Retinal pigment epithelial cell (primary cell): ENCODE measurements at regions not wholly inside any gene's neighbourhood (a gene's known extent, or its start where the extent isn't known, plus 50 kb on each side); places are given as distances from the start of the nearest gene placed in this dataset.

Experiments
- DNase-seq: peaks from one replicate; pipeline ENCODE4 v3.0.0-alpha.2; 2010; ENCODE audit warnings: low read depth
- H3K4me3 ChIP-seq: 2 replicates; pipeline ENCODE4 v1.5.1; 2011; ENCODE audit warnings: mild to moderate bottlenecking, low read length, control low read depth, moderate library complexity
- CTCF ChIP-seq: conservative IDR thresholded peaks from 2 replicates; pipeline ENCODE4 v1.5.1; 2011; ENCODE audit warnings: low read depth, low read length, control low read depth, inconsistent platforms

DNA sequence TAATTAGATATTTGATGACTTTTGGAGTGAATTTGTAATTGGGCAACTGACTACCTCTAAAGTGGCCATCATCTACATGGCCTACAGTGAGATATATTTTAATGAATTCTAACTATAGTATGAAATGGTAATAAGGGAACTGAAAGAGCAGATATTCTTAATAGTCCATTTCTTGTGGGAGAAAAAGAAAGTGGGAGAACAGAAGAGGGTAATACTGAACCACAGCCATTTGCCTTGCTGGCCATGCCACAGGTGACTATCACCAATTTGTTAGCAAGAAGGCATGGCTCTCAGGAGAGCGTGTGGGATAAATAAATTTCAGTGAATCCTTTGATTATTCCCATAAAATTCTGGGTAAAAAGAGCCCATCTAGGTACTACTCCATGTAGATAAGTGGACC is 1074.0 kb upstream of the MAP3K7 start:
- TF ChIP-seq CTCF: no peak
- no peak overlapping the region for H3K4me3 ChIP-seq
- DNase-seq: no peak

- DNase-seq: no peak
- no peak overlapping the region for H3K4me3 ChIP-seq
- TF ChIP-seq CTCF: no peak
Measured at GRCh38 chr6:91659891-91660290, 1073.0 kb upstream of the MAP3K7 start.

GRCh38 chr6:91654793-91655192 is 1067.9 kb upstream of the MAP3K7 start:
- no peak overlapping the region for H3K4me3 ChIP-seq
- no peak for TF ChIP-seq CTCF
- DNase-seq: no peak

- no peak for TF ChIP-seq CTCF
- no peak overlapping the region for H3K4me3 ChIP-seq
- no peak for DNase-seq
Measured at GRCh38 chr6:91654357-91654756, 1067.5 kb upstream of the MAP3K7 start.

DNA sequence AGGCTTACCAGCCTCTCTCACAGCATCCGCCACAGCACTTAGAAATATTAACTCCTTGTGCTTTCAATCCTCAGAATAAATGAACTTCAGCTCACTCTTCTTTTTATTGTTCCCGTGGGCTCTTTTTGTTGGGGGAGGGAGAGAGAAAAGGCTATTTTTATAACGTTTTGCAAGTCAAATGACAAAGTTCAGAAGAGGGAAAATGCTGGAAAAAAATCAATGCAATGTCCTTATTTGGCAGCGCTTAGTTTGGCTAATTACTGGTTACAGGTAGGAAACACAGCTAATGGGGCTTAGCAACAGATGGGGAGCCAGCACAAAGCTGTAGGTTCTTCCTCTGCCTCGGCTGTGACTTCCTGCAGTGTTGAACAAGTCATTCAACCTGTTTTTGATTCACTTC is 1067.0 kb upstream of the MAP3K7 start:
- no peak overlapping the region for H3K4me3 ChIP-seq
- no peak for TF ChIP-seq CTCF
- DNase-seq: no peak

- no peak for DNase-seq
- no peak for TF ChIP-seq CTCF
- no peak overlapping the region for H3K4me3 ChIP-seq
Measured at GRCh38 chr6:91653076-91653723, 1066.3 kb upstream of the MAP3K7 start.

- no peak for DNase-seq
- TF ChIP-seq CTCF: no peak
- no peak overlapping the region for H3K4me3 ChIP-seq
Measured at GRCh38 chr6:91646649-91647048, 1059.8 kb upstream of the MAP3K7 start.
